ENCODE measurements at regions not wholly inside any gene's neighbourhood (a gene's known extent, or its start where the extent isn't known, plus 50 kb on each side); places are given as distances from the start of the nearest gene placed in this dataset.

GRCh38 chr9:75624998-75625397 lies 265.5 kb upstream of the PCSK5 start:
- DNase-seq, result no peak

- DNase-seq, result no peak
Measured at GRCh38 chr9:75626860-75627259, 263.6 kb upstream of the PCSK5 start.

GRCh38 chr9:75628952-75629351 lies 261.5 kb upstream of the PCSK5 start:
- DNase-seq, result no peak

- DNase-seq, result no peak
Measured at GRCh38 chr9:75633451-75634057, 256.9 kb upstream of the PCSK5 start.

GRCh38 chr9:75636427-75637045 lies 253.9 kb upstream of the PCSK5 start:
- DNase-seq, result no peak

- no peak for DNase-seq
Measured at GRCh38 chr9:75639971-75640610, 250.4 kb upstream of the PCSK5 start.

GRCh38 chr9:75642522-75642921 lies 248.0 kb upstream of the PCSK5 start:
- DNase-seq, result no peak

GRCh38 chr9:75644649-75645048 lies 245.8 kb upstream of the PCSK5 start:
- DNase-seq, result no peak

- DNase-seq, result no peak
Measured at GRCh38 chr9:75648034-75648433, 242.4 kb upstream of the PCSK5 start.

- DNase-seq, result no peak
Measured at GRCh38 chr9:75649060-75649459, 241.4 kb upstream of the PCSK5 start.

- no peak for DNase-seq
Measured at GRCh38 chr9:75651709-75652108, 238.8 kb upstream of the PCSK5 start.

- no peak for DNase-seq
Measured at GRCh38 chr9:75653335-75653734, 237.1 kb upstream of the PCSK5 start.

GRCh38 chr9:75653750-75654149 lies 236.7 kb upstream of the PCSK5 start:
- DNase-seq, result no peak

GRCh38 chr9:75657015-75657414 lies 233.5 kb upstream of the PCSK5 start:
- DNase-seq, result no peak

GRCh38 chr9:75658301-75658905 lies 232.1 kb upstream of the PCSK5 start:
- DNase-seq, result no peak

GRCh38 chr9:75664597-75664996 lies 225.9 kb upstream of the PCSK5 start:
- DNase-seq, result no peak

GRCh38 chr9:75666856-75667554 lies 223.5 kb upstream of the PCSK5 start:
- no peak for DNase-seq

- DNase-seq, result no peak
Measured at GRCh38 chr9:75669721-75670120, 220.8 kb upstream of the PCSK5 start.

- no peak for DNase-seq
Measured at GRCh38 chr9:75671354-75671753, 219.1 kb upstream of the PCSK5 start.

GRCh38 chr9:75672478-75672877 lies 218.0 kb upstream of the PCSK5 start:
- DNase-seq, result no peak

- no peak for DNase-seq
Measured at GRCh38 chr9:75683591-75683990, 206.9 kb upstream of the PCSK5 start.

- no peak for DNase-seq
Measured at GRCh38 chr9:75685062-75685461, 205.4 kb upstream of the PCSK5 start.

- no peak for DNase-seq
Measured at GRCh38 chr9:75687359-75687953, 203.0 kb upstream of the PCSK5 start.
